HCT116 (cell line): ENCODE measurements at regions not wholly inside any gene's neighbourhood (a gene's known extent, or its start where the extent isn't known, plus 50 kb on each side); places are given as distances from the start of the nearest gene placed in this dataset.

Source experiments
- ATAC-seq: fragments of 200-7000 bp; cut with Tn5 transposase; 2 replicates; pipeline ENCODE4 v1.9.1; 2020; ENCODE audit warnings: mild to moderate bottlenecking, moderate library complexity
- BruUV-seq: library from RNA; stranded (reverse); fragments of 400-500 nt; replicated peaks from 2 replicates; lab custom pipeline; 2021; lab: Mats Ljungman, UMichigan
- CTCF ChIA-PET: fragments of 300-600 bp; sonication (Branson Sonifier 250); formaldehyde crosslinking; loops from one replicate; lab custom pipeline; 2021; ENCODE audit warnings: antibody characterized with exemption; lab: Charles Lee
- POLR2A ChIA-PET: fragments of 300-600, 350-600 bp; sonication (Branson Sonifier 250); formaldehyde crosslinking; loops from one replicate; lab custom pipeline; 2021; ENCODE audit warnings: antibody characterized with exemption; lab: Charles Lee
- RAD21 ChIA-PET, 2 experiments: fragments of 300-600 bp; sonication (Branson Sonifier 250); formaldehyde crosslinking; loops; one replicate each; lab custom pipeline; 2023; ENCODE audit warnings: low total read pairs in 2 of 2; ENCODE audit not compliant: uncharacterized antibody in 2 of 2, unreplicated experiment in 2 of 2, low non-redundant PET in 1 of 2; lab: Charles Lee
- DNase-seq: peaks from one replicate; pipeline ENCODE4 v3.0.0-alpha.2; 2010; ENCODE audit warnings: low read depth, low spot score
- H2AFZ ChIP-seq: fragments of 200-600 bp; shearing (Covaris generic), sonication (generic); 2 replicates; pipeline ENCODE4 v1.6.1; 2017; ENCODE audit warnings: low read depth, mixed run types, mixed read lengths, antibody characterized with exemption, low read length; ENCODE audit not compliant: poor library complexity, severe bottlenecking
- H3K27ac ChIP-seq: 2 replicates; pipeline ENCODE4 v1.5.1; 2012; ENCODE audit warnings: low read depth, low read length
- H3K27me3 ChIP-seq: fragments of 200-600 bp; sonication (generic); 2 replicates; pipeline ENCODE4 v1.6.1; 2016; ENCODE audit warnings: mixed run types, low read length, mixed read lengths; ENCODE audit not compliant: insufficient read depth
- H3K36me3 ChIP-seq, 2 experiments: fragments of 200-500 bp in 1 of 2; fragments of 200-600 bp in 1 of 2; sonication (Bioruptor generic) in 1 of 2; sonication (generic) in 1 of 2; 2 replicates each; pipeline versions ENCODE4 v1.5.1 to v1.6.1; 2014 to 2016; ENCODE audit warnings: low read length in 2 of 2, inconsistent platforms in 1 of 2, mixed read lengths in 1 of 2, mixed run types in 1 of 2; ENCODE audit not compliant: insufficient read depth in 2 of 2, control insufficient read depth in 1 of 2
- H3K4me1 ChIP-seq, 2 experiments: fragments of 200-600 bp in 1 of 2; sonication (generic) in 1 of 2; 2 replicates each; pipeline versions ENCODE4 v1.5.1 to v1.6.1; 2012 to 2017; ENCODE audit warnings: low read length in 2 of 2, inconsistent platforms in 1 of 2, mild to moderate bottlenecking in 1 of 2, mixed read lengths in 1 of 2, mixed run types in 1 of 2, moderate library complexity in 1 of 2; ENCODE audit not compliant: insufficient read depth in 2 of 2, control insufficient read depth in 1 of 2
- H3K4me2 ChIP-seq: fragments of 200-600 bp; sonication (generic); 2 replicates; pipeline ENCODE4 v1.6.1; 2017; ENCODE audit warnings: mixed run types, low read length, mixed read lengths
- H3K4me3 ChIP-seq, 2 experiments: fragments of 200-600 bp in 1 of 2; sonication (generic) in 1 of 2; replicated peaks in 1 of 2; 2 replicates each; pipeline ENCODE4 v1.5.1; 2011 to 2016; ENCODE audit warnings: low read length in 2 of 2, control low read depth in 1 of 2, low read depth in 1 of 2, mild to moderate bottlenecking in 1 of 2, mixed read lengths in 1 of 2, mixed run types in 1 of 2
- H3K79me2 ChIP-seq: fragments of 200-600 bp; sonication (generic); 2 replicates; pipeline ENCODE4 v1.6.1; 2017; ENCODE audit warnings: mild to moderate bottlenecking, mixed run types, low read length, moderate library complexity, mixed read lengths; ENCODE audit not compliant: insufficient read depth
- H3K9ac ChIP-seq: fragments of 200-600 bp; sonication (generic); 2 replicates; pipeline ENCODE4 v1.6.1; 2016; ENCODE audit warnings: low read length, mixed read lengths
- H3K9me2 ChIP-seq: fragments of 200-600 bp; sonication (generic), shearing (Covaris generic); 2 replicates; pipeline ENCODE4 v1.6.1; 2017; ENCODE audit warnings: mixed run types, mild to moderate bottlenecking, moderate library complexity; ENCODE audit not compliant: insufficient read depth
- H3K9me3 ChIP-seq, 2 experiments: fragments of 200-500 bp in 1 of 2; fragments of 200-600 bp in 1 of 2; sonication (Bioruptor generic) in 1 of 2; sonication (generic) in 1 of 2; 2 replicates each; pipeline ENCODE4 v1.6.1; 2014 to 2017; ENCODE audit warnings: low read length in 2 of 2, mixed read lengths in 2 of 2, inconsistent platforms in 1 of 2, low read depth in 1 of 2, mild to moderate bottlenecking in 1 of 2, mixed run types in 1 of 2, moderate library complexity in 1 of 2; ENCODE audit not compliant: control insufficient read depth in 1 of 2, insufficient read depth in 1 of 2
- H4K20me1 ChIP-seq: fragments of 200-600 bp; sonication (generic), shearing (Covaris generic); 2 replicates; pipeline ENCODE4 v1.6.1; 2017; ENCODE audit warnings: mixed run types, mild to moderate bottlenecking, moderate library complexity; ENCODE audit not compliant: insufficient read depth
- CEBPB ChIP-seq: IDR thresholded peaks from 2 replicates; pipeline ENCODE4 v1.6.1; 2012; ENCODE audit warnings: low read depth
- EGR1 ChIP-seq: IDR thresholded peaks from 2 replicates; pipeline ENCODE4 v1.6.1; 2012; ENCODE audit warnings: low read depth
- ELF1 ChIP-seq: IDR thresholded peaks from 2 replicates; pipeline ENCODE4 v1.6.1; 2012; ENCODE audit warnings: low read depth, borderline replicate concordance
- EZH2phosphoT487 ChIP-seq: fragments of 200-600 bp; IDR thresholded peaks from 2 replicates; pipeline ENCODE4 v1.6.1; 2018; ENCODE audit warnings: antibody characterized with exemption, borderline replicate concordance
- JUND ChIP-seq: IDR thresholded peaks from 2 replicates; pipeline ENCODE4 v1.6.1; 2012
- POLR2A ChIP-seq: IDR thresholded peaks from 2 replicates; pipeline ENCODE4 v1.7.0; 2011; ENCODE audit warnings: borderline replicate concordance; ENCODE audit not compliant: insufficient read depth, insufficient read length; ENCODE audit errors: extremely low read depth
- RAD21 ChIP-seq: IDR thresholded peaks from 2 replicates; pipeline ENCODE4 v1.6.1; 2012; ENCODE audit warnings: low read depth, mild to moderate bottlenecking
- SIN3A ChIP-seq: IDR thresholded peaks from 2 replicates; pipeline ENCODE4 v1.6.1; 2012; ENCODE audit warnings: low read depth
- SP1 ChIP-seq: IDR thresholded peaks from 2 replicates; pipeline ENCODE4 v1.6.1; 2012; ENCODE audit warnings: low read depth
- TCF7L2 ChIP-seq: IDR thresholded peaks from 2 replicates; pipeline ENCODE4 v1.7.0; 2011; ENCODE audit warnings: borderline replicate concordance, inconsistent platforms; ENCODE audit not compliant: insufficient read depth, insufficient read length; ENCODE audit errors: extremely low read depth
- YY1 ChIP-seq: IDR thresholded peaks from 2 replicates; pipeline ENCODE4 v1.6.1; 2011; ENCODE audit warnings: low read length, low read depth, moderate library complexity, mild to moderate bottlenecking; ENCODE audit not compliant: insufficient replicate concordance; ENCODE audit errors: extremely low read depth
- ZFX ChIP-seq: fragments of 450-650 bp; IDR thresholded peaks from 2 replicates; pipeline ENCODE4 v1.6.1; 2017
- intact Hi-C: fragments of 100-400 bp; cut with micrococcal nuclease; formaldehyde crosslinking; loops from 2 replicates; pipeline ENCODE4 v1.10.0; 2022
- TF ChIP-seq, protein P1 (sequence below): IDR thresholded peaks from 2 replicates; pipeline ENCODE4 v1.6.1; 2012
- TF ChIP-seq, protein P2 (sequence below): IDR thresholded peaks from 2 replicates; pipeline ENCODE4 v1.6.1; 2012
- TF ChIP-seq, protein P3 (sequence below): IDR thresholded peaks from 2 replicates; pipeline ENCODE4 v1.6.1; 2012; ENCODE audit warnings: low read depth

DNA sequence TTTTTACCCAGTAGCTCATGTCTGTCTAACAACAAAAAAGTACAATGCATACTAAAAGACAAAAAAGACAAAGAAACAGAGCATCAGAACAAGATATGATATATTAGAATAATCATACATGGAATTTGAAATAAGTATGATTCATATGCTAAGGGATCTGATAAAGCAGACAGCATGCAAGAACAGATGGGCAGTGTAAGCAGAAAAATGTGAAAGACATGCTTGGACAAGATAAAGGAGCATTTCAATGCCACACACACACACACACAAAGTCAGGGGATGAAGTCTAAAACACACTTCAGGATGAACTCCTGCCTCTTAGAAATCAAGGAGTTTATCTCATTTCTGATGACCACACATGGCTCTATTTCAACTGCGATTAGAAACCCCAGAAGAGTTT, 649.6 kb upstream of the NDST4 start:
- RAD21 ChIA-PET: no interaction called here
- H3K4me2 ChIP-seq: no peak overlapping the region

DNA sequence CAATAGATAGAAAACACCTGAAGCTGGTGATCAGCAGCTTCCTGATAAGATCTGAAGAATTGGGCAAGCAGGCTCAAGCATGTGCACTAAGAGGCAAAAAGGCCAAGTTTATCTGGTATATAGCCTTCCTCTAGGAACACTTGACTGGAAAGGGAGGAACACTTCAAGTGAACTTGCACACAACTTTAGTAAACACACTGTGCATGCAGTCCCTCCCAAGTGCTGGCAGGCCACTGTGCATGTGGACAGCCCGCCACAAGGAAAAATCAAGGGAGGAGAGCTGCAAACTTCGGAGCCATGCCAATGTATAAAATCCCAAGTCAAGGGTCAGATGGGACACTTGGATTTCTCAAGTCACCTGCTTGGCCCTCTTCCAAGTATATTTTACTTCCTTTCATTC, 645.8 kb upstream of the NDST4 start:
- Histone ChIP-seq H3K9me3 (no peaks in the 10 kb centered on the region), H3K4me2 (no peak overlapping the region), H3K4me3 (no peak overlapping the region), H3K4me1 (no peaks in the 10 kb centered on the region), H3K9me2 (no peaks in the 10 kb centered on the region), H3K9ac (no peak overlapping the region), H3K36me3 (no peaks in the 10 kb centered on the region), H4K20me1 (no peaks in the 10 kb centered on the region), H3K27me3 (no peaks in the 10 kb centered on the region), H2AFZ (no peak overlapping the region), H3K27ac (no peak overlapping the region), H3K79me2 (no peaks in the 10 kb centered on the region)
- TF ChIP-seq SP1 (no peak), CEBPB (no peak), SIN3A (no peak), EGR1 (no peak), YY1 (no peak), JUND (no peak), ZFX (no peak), TCF7L2 (no peak), POLR2A (no peak), RAD21 (no peak), ELF1 (no peak)
- TF ChIP-seq, protein P1, sequence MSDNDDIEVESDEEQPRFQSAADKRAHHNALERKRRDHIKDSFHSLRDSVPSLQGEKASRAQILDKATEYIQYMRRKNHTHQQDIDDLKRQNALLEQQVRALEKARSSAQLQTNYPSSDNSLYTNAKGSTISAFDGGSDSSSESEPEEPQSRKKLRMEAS: no peak
- TF ChIP-seq, protein P2, sequence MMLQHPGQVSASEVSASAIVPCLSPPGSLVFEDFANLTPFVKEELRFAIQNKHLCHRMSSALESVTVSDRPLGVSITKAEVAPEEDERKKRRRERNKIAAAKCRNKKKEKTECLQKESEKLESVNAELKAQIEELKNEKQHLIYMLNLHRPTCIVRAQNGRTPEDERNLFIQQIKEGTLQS: no peak
- TF ChIP-seq, protein P3, sequence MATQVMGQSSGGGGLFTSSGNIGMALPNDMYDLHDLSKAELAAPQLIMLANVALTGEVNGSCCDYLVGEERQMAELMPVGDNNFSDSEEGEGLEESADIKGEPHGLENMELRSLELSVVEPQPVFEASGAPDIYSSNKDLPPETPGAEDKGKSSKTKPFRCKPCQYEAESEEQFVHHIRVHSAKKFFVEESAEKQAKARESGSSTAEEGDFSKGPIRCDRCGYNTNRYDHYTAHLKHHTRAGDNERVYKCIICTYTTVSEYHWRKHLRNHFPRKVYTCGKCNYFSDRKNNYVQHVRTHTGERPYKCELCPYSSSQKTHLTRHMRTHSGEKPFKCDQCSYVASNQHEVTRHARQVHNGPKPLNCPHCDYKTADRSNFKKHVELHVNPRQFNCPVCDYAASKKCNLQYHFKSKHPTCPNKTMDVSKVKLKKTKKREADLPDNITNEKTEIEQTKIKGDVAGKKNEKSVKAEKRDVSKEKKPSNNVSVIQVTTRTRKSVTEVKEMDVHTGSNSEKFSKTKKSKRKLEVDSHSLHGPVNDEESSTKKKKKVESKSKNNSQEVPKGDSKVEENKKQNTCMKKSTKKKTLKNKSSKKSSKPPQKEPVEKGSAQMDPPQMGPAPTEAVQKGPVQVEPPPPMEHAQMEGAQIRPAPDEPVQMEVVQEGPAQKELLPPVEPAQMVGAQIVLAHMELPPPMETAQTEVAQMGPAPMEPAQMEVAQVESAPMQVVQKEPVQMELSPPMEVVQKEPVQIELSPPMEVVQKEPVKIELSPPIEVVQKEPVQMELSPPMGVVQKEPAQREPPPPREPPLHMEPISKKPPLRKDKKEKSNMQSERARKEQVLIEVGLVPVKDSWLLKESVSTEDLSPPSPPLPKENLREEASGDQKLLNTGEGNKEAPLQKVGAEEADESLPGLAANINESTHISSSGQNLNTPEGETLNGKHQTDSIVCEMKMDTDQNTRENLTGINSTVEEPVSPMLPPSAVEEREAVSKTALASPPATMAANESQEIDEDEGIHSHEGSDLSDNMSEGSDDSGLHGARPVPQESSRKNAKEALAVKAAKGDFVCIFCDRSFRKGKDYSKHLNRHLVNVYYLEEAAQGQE: no peak
- POLR2A ChIA-PET: no interaction called here
- CTCF ChIA-PET: no interaction called here
- RAD21 ChIA-PET: no interaction called here
- intact Hi-C loops: no loop called here
- no peak for DNase-seq
- BruUV-seq: no TSS peak
- no peak for ATAC-seq

More for the DNA sequence above, 649.6 kb upstream of the NDST4 start:
- TF ChIP-seq EZH2phosphoT487: no peak
- ChIA-PET POLR2A (no interaction called here), CTCF (no interaction called here)
- no TSS peak for BruUV-seq
- H3K79me2 ChIP-seq: no peaks in the 10 kb centered on the region
- H3K4me3 ChIP-seq: no peak overlapping the region
- no peak overlapping the region for H3K27ac ChIP-seq
- no peaks in the 10 kb centered on the region for H3K36me3 ChIP-seq
- H3K9me2 ChIP-seq: no peaks in the 10 kb centered on the region
- no peaks in the 10 kb centered on the region for H4K20me1 ChIP-seq
- H3K27me3 ChIP-seq: no peaks in the 10 kb centered on the region
- H3K9ac ChIP-seq: no peak overlapping the region
- H3K4me1 ChIP-seq: no peaks in the 10 kb centered on the region
- no peak overlapping the region for H2AFZ ChIP-seq
- intact Hi-C loops: no loop called here
- DNase-seq (no peak), ATAC-seq (no peak)
- no peaks in the 10 kb centered on the region for H3K9me3 ChIP-seq
